ENCODE measurements at regions not wholly inside any gene's neighbourhood (a gene's known extent, or its start where the extent isn't known, plus 50 kb on each side); places are given as distances from the start of the nearest gene placed in this dataset.
A peak's percentile ranks its signal among the peaks of the same experiment; 100 is the strongest.

DNA sequence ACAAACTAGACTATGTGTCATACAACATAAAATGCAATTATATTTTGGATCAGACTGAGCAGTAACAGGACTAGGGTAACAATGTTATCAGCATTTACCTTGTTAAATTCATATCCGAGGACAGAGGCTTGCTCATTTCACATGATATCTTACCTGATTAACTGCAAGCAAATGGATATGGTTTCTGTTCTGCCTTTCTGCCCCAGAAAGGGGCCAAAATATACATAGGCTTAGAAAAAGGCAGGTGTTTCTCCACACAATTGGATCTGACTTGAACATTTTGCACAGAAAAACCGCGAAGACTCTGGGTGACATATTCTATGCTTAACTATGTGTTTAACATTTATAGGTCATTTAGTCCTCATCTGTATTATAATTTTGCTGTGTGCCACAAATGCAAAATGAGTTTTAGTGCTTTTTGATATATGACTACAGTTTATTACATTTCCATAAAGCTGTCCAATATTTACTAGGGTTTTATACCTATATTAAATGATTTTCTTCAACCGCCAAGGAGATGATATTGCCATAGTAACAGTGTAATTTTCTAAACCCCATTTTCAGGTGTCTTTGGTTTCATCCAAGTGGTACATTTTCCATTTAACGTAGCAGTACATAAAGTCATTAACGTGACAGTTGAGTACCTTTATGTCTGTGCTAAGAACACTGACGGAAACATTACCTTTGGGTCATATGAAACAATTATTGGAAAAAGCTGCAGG lies 249.3 kb upstream of the KRR1 start:
- Histone ChIP-seq H3K27me3 (ENCODE audit: insufficient read depth, low read depth, low read length) (no peaks in the 10 kb centered on the region), H2AFZ (ENCODE audit: low read depth, low read length) (peak overlapping the region; percentile 57), H3K27ac (ENCODE audit: low read length) (peak overlapping the region; percentile 92), H3K9me2 (ENCODE audit: insufficient read depth, low read length) (no peaks in the 10 kb centered on the region), H3K4me3 (ENCODE audit: low read length) (peak overlapping the region; percentile 44), H3K9me3 (ENCODE audit: low read length) (no peaks in the 10 kb centered on the region), H3F3A (ENCODE audit: insufficient read depth, low read length, poor library complexity, severe bottlenecking) (peaks cover 5% of the 10 kb centered on the region), H4K20me1 (ENCODE audit: insufficient read depth) (no peaks in the 10 kb centered on the region), H3K9ac (ENCODE audit: low read length) (peak overlapping the region; percentile 60), H3K79me2 (replicated peaks; ENCODE audit: insufficient read depth, low read length) (no peaks in the 10 kb centered on the region), H3K36me3 (ENCODE audit: insufficient read depth, low read length) (no peaks in the 10 kb centered on the region), H3K4me2 (ENCODE audit: low read length) (peak overlapping the region; percentile 33)
- TF ChIP-seq EP300 (conservative IDR thresholded peaks at IDR 0.05; ENCODE audit: poor library complexity, severe bottlenecking) (peak; percentile 65), POLR2AphosphoS5 (IDR thresholded peaks at IDR 0.05) (peak; percentile 35), REST (IDR thresholded peaks at IDR 0.05; ENCODE audit: borderline replicate concordance) (peak; percentile 20), MXI1 (conservative IDR thresholded peaks at IDR 0.05; ENCODE audit: poor library complexity, severe bottlenecking) (no peak), TAF1 (IDR thresholded peaks at IDR 0.05; ENCODE audit: low read depth) (no peak), RAD21 (conservative IDR thresholded peaks at IDR 0.05) (peak; percentile 15)

DNA sequence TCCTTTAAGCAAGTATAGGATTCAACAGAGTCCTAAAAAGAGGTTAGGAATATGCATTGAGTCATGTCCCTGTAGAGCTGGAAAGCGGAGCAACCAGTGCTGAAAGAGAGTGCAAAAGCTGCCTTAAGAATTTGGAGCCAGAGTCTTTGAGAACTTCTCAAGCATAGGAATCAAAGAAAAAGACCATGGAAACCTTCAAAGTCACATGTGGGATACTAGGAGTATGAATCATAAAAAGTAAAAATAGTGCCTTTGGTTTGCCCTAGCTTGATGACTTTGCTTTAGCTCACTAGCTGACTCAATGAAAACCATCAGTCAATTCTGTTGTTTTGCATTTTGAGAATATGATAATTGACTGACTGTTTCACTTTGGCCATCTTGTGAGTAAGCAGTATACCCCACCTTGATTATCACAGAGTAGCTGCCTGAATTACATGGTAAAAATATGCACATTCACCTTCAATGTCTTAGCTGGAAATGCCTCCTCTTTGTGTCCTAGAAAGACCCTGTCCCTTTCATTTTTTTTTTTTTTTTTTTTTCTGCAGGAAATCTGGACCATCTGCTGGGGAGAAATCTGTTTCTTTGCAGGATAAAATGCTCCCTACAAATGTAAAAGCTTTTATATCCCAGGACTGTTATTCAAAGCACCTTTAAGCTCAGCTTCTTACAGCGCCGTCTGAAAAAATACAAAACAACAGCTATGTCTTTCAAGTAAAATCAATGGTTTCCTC lies 248.6 kb upstream of the KRR1 start:
- H3K9ac ChIP-seq (ENCODE audit: low read length) = peak overlapping the region; percentile 60
- H3K27ac ChIP-seq (ENCODE audit: low read length) = peak overlapping the region; percentile 92
- H3K27me3 ChIP-seq (ENCODE audit: insufficient read depth, low read depth, low read length) = no peaks in the 10 kb centered on the region
- no peaks in the 10 kb centered on the region for H3K36me3 ChIP-seq (ENCODE audit: insufficient read depth, low read length)
- no peaks in the 10 kb centered on the region for H4K20me1 ChIP-seq (ENCODE audit: insufficient read depth)
- H3K4me2 ChIP-seq (ENCODE audit: low read length) = peak overlapping the region; percentile 33
- H3K9me3 ChIP-seq (ENCODE audit: low read length) = no peaks in the 10 kb centered on the region
- TF ChIP-seq EP300 (conservative IDR thresholded peaks at IDR 0.05; ENCODE audit: poor library complexity, severe bottlenecking) = no peak
- TF ChIP-seq MXI1 (conservative IDR thresholded peaks at IDR 0.05; ENCODE audit: poor library complexity, severe bottlenecking) = no peak
- TF ChIP-seq TAF1 (IDR thresholded peaks at IDR 0.05; ENCODE audit: low read depth) = no peak
- no peak for TF ChIP-seq POLR2AphosphoS5 (IDR thresholded peaks at IDR 0.05)
- TF ChIP-seq REST (IDR thresholded peaks at IDR 0.05; ENCODE audit: borderline replicate concordance) = no peak
- no peak for TF ChIP-seq EZH2 (IDR thresholded peaks at IDR 0.05; ENCODE audit: borderline replicate concordance, insufficient read depth, low read length, poor library complexity, severe bottlenecking)
- TF ChIP-seq RAD21 (conservative IDR thresholded peaks at IDR 0.05) = no peak
- TF ChIP-seq SMC3 (conservative IDR thresholded peaks at IDR 0.05; ENCODE audit: poor library complexity) = no peak
- TF ChIP-seq, protein P1, sequence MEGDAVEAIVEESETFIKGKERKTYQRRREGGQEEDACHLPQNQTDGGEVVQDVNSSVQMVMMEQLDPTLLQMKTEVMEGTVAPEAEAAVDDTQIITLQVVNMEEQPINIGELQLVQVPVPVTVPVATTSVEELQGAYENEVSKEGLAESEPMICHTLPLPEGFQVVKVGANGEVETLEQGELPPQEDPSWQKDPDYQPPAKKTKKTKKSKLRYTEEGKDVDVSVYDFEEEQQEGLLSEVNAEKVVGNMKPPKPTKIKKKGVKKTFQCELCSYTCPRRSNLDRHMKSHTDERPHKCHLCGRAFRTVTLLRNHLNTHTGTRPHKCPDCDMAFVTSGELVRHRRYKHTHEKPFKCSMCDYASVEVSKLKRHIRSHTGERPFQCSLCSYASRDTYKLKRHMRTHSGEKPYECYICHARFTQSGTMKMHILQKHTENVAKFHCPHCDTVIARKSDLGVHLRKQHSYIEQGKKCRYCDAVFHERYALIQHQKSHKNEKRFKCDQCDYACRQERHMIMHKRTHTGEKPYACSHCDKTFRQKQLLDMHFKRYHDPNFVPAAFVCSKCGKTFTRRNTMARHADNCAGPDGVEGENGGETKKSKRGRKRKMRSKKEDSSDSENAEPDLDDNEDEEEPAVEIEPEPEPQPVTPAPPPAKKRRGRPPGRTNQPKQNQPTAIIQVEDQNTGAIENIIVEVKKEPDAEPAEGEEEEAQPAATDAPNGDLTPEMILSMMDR (IDR thresholded peaks at IDR 0.05; ENCODE audit: poor library complexity, severe bottlenecking) = no peak
- peak overlapping the region; percentile 44 for H3K4me3 ChIP-seq (ENCODE audit: low read length)
- H3F3A ChIP-seq (ENCODE audit: insufficient read depth, low read length, poor library complexity, severe bottlenecking) = peaks cover 5% of the 10 kb centered on the region
- peak overlapping the region; percentile 57 for H2AFZ ChIP-seq (ENCODE audit: low read depth, low read length)
- no peaks in the 10 kb centered on the region for H3K9me2 ChIP-seq (ENCODE audit: insufficient read depth, low read length)
- no peaks in the 10 kb centered on the region for H3K79me2 ChIP-seq (replicated peaks; ENCODE audit: insufficient read depth, low read length)

All from neural cell (in vitro differentiated cells).